ENCODE measurements at regions not wholly inside any gene's neighbourhood (a gene's known extent, or its start where the extent isn't known, plus 50 kb on each side); places are given as distances from the start of the nearest gene placed in this dataset.

- POLR2A ChIA-PET = no interaction called here
- no peaks in the 10 kb centered on the region for H4K20me1 ChIP-seq (replicated peaks; ENCODE audit: control insufficient read depth, extremely low read depth, insufficient read depth, low read length)
Observed at GRCh38 chr7:35988818-35989217, 164.2 kb upstream of the EEPD1 start.

GRCh38 chr7:35991511-35992232 is 161.4 kb upstream of the EEPD1 start:
- dilution Hi-C loops (cut with MboI; ENCODE audit: extremely low pct_ligation_motif_present, low sequenced_read_pairs) (no loop called here), intact Hi-C loops (cut with micrococcal nuclease) (no loop called here)
- POLR2A ChIA-PET = no interaction called here
- H3K4me3 ChIP-seq (replicated peaks in 1 of 3; ENCODE audit: insufficient read depth in 1 of 3, low read depth in 1 of 3, low read length in 3 of 3) = no peak overlapping the region
- no peaks in the 10 kb centered on the region for H3K4me1 ChIP-seq (ENCODE audit: control insufficient read depth, extremely low read depth, insufficient read depth, low read length)
- H4K20me1 ChIP-seq (replicated peaks; ENCODE audit: control insufficient read depth, extremely low read depth, insufficient read depth, low read length) = no peaks in the 10 kb centered on the region
- no TSS peak for BruUV-seq (replicated peaks)
- no peaks in the 10 kb centered on the region for H3K79me2 ChIP-seq (ENCODE audit: control insufficient read depth, insufficient read depth, low read length)
- no peaks in the 10 kb centered on the region for H3K27me3 ChIP-seq (ENCODE audit: control insufficient read depth in 2 of 2, insufficient read depth in 2 of 2, low read length in 2 of 2)
- no peak for DNase-seq (ENCODE audit: low read depth, low spot score)
- CTCF ChIA-PET = no interaction called here
- no peaks in the 10 kb centered on the region for H3K9me1 ChIP-seq (replicated peaks; ENCODE audit: control insufficient read depth, extremely low read depth, insufficient read depth, low read length)
- no peak for TF ChIP-seq GATA2 (IDR thresholded peaks at IDR 0.05; ENCODE audit: insufficient read depth, insufficient read length, low read depth, low read length)
- no peak for TF ChIP-seq EZH2 (IDR thresholded peaks at IDR 0.05; ENCODE audit: borderline replicate concordance, low read depth, low read length, severe bottlenecking)
- no peak for TF ChIP-seq MAX (IDR thresholded peaks at IDR 0.05; ENCODE audit: insufficient read depth, insufficient read length)
- no peak for TF ChIP-seq FOS (IDR thresholded peaks at IDR 0.05; ENCODE audit: borderline replicate concordance, insufficient read depth, low read length)
- no peak for TF ChIP-seq POLR2A (IDR thresholded peaks at IDR 0.05; ENCODE audit: low read depth, low read length)
- no peak for TF ChIP-seq MYC (IDR thresholded peaks at IDR 0.05; ENCODE audit: low read depth, low read length)
- TF ChIP-seq POLR2AphosphoS5 (IDR thresholded peaks at IDR 0.05; ENCODE audit: insufficient read depth, low read depth, low read length) = no peak
- no peak for TF ChIP-seq JUN (IDR thresholded peaks at IDR 0.05; ENCODE audit: borderline replicate concordance, insufficient read depth, insufficient read length, low read depth)
- TF ChIP-seq CTCF (IDR thresholded peaks at IDR 0.05; ENCODE audit: extremely low read depth in 1 of 2, insufficient read depth in 1 of 2, low read depth in 1 of 2, low read length in 2 of 2) = no peak
- no peak overlapping the region for H3K27ac ChIP-seq (ENCODE audit: insufficient read depth, low read depth, low read length)
- no peak overlapping the region for H3K9ac ChIP-seq (replicated peaks; ENCODE audit: extremely low read depth, insufficient read depth, low read length)
- no peaks in the 10 kb centered on the region for H3K36me3 ChIP-seq (ENCODE audit: control insufficient read depth in 2 of 2, extremely low read depth in 1 of 2, insufficient read depth in 2 of 2, low read length in 2 of 2)
- no peak for FAIRE-seq
- no peaks in the 10 kb centered on the region for H3K9me3 ChIP-seq (replicated peaks; ENCODE audit: control insufficient read depth, insufficient read depth, low read length)
- H2AFZ ChIP-seq (ENCODE audit: low read depth, low read length) = no peak overlapping the region
- H3K4me2 ChIP-seq (ENCODE audit: insufficient read depth, low read length) = no peak overlapping the region

More at GRCh38 chr7:35988818-35989217, 164.2 kb upstream of the EEPD1 start:
- TF ChIP-seq GATA2 (IDR thresholded peaks at IDR 0.05; ENCODE audit: insufficient read depth, insufficient read length, low read depth, low read length) = no peak
- no peak for TF ChIP-seq MYC (IDR thresholded peaks at IDR 0.05; ENCODE audit: low read depth, low read length)
- TF ChIP-seq EZH2 (IDR thresholded peaks at IDR 0.05; ENCODE audit: borderline replicate concordance, low read depth, low read length, severe bottlenecking) = no peak
- TF ChIP-seq FOS (IDR thresholded peaks at IDR 0.05; ENCODE audit: borderline replicate concordance, insufficient read depth, low read length) = no peak
- Histone ChIP-seq H3K4me1 (ENCODE audit: control insufficient read depth, extremely low read depth, insufficient read depth, low read length) (no peaks in the 10 kb centered on the region), H2AFZ (ENCODE audit: low read depth, low read length) (no peak overlapping the region), H3K79me2 (ENCODE audit: control insufficient read depth, insufficient read depth, low read length) (no peaks in the 10 kb centered on the region), H3K27ac (ENCODE audit: insufficient read depth, low read depth, low read length) (no peak overlapping the region), H3K9me3 (replicated peaks; ENCODE audit: control insufficient read depth, insufficient read depth, low read length) (no peaks in the 10 kb centered on the region), H3K4me3 (replicated peaks in 1 of 3; ENCODE audit: insufficient read depth in 1 of 3, low read depth in 1 of 3, low read length in 3 of 3) (no peak overlapping the region), H3K27me3 (ENCODE audit: control insufficient read depth in 2 of 2, insufficient read depth in 2 of 2, low read length in 2 of 2) (no peaks in the 10 kb centered on the region), H3K4me2 (ENCODE audit: insufficient read depth, low read length) (no peak overlapping the region), H3K9me1 (replicated peaks; ENCODE audit: control insufficient read depth, extremely low read depth, insufficient read depth, low read length) (no peaks in the 10 kb centered on the region), H3K36me3 (ENCODE audit: control insufficient read depth in 2 of 2, extremely low read depth in 1 of 2, insufficient read depth in 2 of 2, low read length in 2 of 2) (no peaks in the 10 kb centered on the region), H3K9ac (replicated peaks; ENCODE audit: extremely low read depth, insufficient read depth, low read length) (no peak overlapping the region)
- intact Hi-C loops (cut with micrococcal nuclease) = loop anchor here (5.0 to 10.0 kb wide), 2 partner anchors 93 to 216 kb away; no protein-coding TSS in a partner anchor
- no TSS peak for BruUV-seq (replicated peaks)
- CTCF ChIA-PET = interaction anchor here (1.0 to 2.7 kb wide), 3 partner anchors 13 to 330 kb away, joined by 3 to 9 read pairs (median 4); no protein-coding TSS in a partner anchor
- no peak for DNase-seq (ENCODE audit: low read depth, low spot score)
- dilution Hi-C loops (cut with MboI; ENCODE audit: extremely low pct_ligation_motif_present, low sequenced_read_pairs) = no loop called here
- FAIRE-seq = no peak

Measured in endothelial cell of umbilical vein (primary cell).